Adrenal gland (tissue), 5 donors: ENCODE measurements at regions not wholly inside any gene's neighbourhood (a gene's known extent, or its start where the extent isn't known, plus 50 kb on each side); places are given as distances from the start of the nearest gene placed in this dataset.

ENCODE experiments used
- CTCF ChIP-seq, 6 experiments: fragments of 450-650 bp in 4 of 6; fragments of 200-600 bp in 2 of 6; sonication (generic) in 1 of 6; IDR thresholded peaks; 1 replicate in 5 of 6; 2 replicates in 1 of 6; pipeline versions ENCODE4 v1.5.1 to v1.8.0; 2016 to 2021; ENCODE audit warnings: antibody characterized with exemption in 6 of 6, mild to moderate bottlenecking in 2 of 6, moderate library complexity in 1 of 6
- POLR2A ChIP-seq, 2 donors: fragments of 450-650 bp; IDR thresholded peaks; one replicate each; pipeline ENCODE4 v1.6.1; 2017; ENCODE audit warnings: antibody characterized with exemption in 2 of 2, mild to moderate bottlenecking in 2 of 2, moderate library complexity in 1 of 2
- donor health status: DM: no; HTN: no; CAD: no.

- TF ChIP-seq POLR2A (IDR thresholded peaks at IDR 0.05) (no peak), CTCF (IDR thresholded peaks at IDR 0.05) (no peak)
These were observed 176.6 kb upstream of the IRX6 start for GRCh38 chr16:55147396-55147795.
